CD4-positive, alpha-beta T cell (primary cell): ENCODE measurements at regions not wholly inside any gene's neighbourhood (a gene's known extent, or its start where the extent isn't known, plus 50 kb on each side); places are given as distances from the start of the nearest gene placed in this dataset.

ENCODE experiments used
- ATAC-seq: fragments of 200-7000 bp; cut with Tn5 transposase; one replicate; pipeline ENCODE4 v1.10.0; 2022; ENCODE audit warnings: mild to moderate bottlenecking; ENCODE audit not compliant: poor library complexity
- CTCF ChIA-PET: fragments of 350-600 bp; sonication (Branson Sonifier 250); formaldehyde crosslinking; loops from one replicate; lab custom pipeline; 2021; ENCODE audit warnings: antibody characterized with exemption, inconsistent platforms; lab: Charles Lee
- POLR2A ChIA-PET: fragments of 350-600 bp; sonication (Branson Sonifier 250); formaldehyde crosslinking; loops from one replicate; lab custom pipeline; 2021; ENCODE audit warnings: antibody characterized with exemption, inconsistent platforms; lab: Charles Lee
- DNase-seq, 14 experiments: peaks; one replicate each; pipeline ENCODE4 v3.0.0-alpha.2; 2013 to 2020; ENCODE audit warnings: mixed read lengths in 2 of 14
- H3K27ac ChIP-seq, 2 donors: one replicate each; pipeline versions ENCODE4 v1.5.1 to v1.7.0; 2013; ENCODE audit warnings: low read length in 2 of 2, low read depth in 1 of 2, mild to moderate bottlenecking in 1 of 2
- H3K27me3 ChIP-seq, 2 experiments: 1 replicate in 1 of 2; 2 replicates in 1 of 2; pipeline versions ENCODE4 v1.6.1 to v1.7.0; 2013; ENCODE audit warnings: low read length in 2 of 2, control low read depth in 1 of 2, mild to moderate bottlenecking in 1 of 2, moderate library complexity in 1 of 2; ENCODE audit not compliant: insufficient read depth in 2 of 2, control insufficient read depth in 1 of 2
- H3K36me3 ChIP-seq: one replicate; pipeline ENCODE4 v1.6.1; 2013; ENCODE audit warnings: low read length, control low read depth; ENCODE audit not compliant: insufficient read depth
- H3K4me1 ChIP-seq: one replicate; pipeline ENCODE4 v1.6.1; 2013; ENCODE audit warnings: low read length, control low read depth; ENCODE audit not compliant: insufficient read depth
- H3K4me3 ChIP-seq: one replicate; pipeline ENCODE4 v1.5.1; 2013; ENCODE audit warnings: mild to moderate bottlenecking, low read length, moderate library complexity
- H3K9me3 ChIP-seq, 2 experiments: 1 replicate in 1 of 2; 2 replicates in 1 of 2; pipeline versions ENCODE4 v1.6.1 to v1.7.0; 2013; ENCODE audit warnings: low read length in 2 of 2, mild to moderate bottlenecking in 2 of 2, control low read depth in 1 of 2, moderate library complexity in 1 of 2; ENCODE audit not compliant: control insufficient read depth in 1 of 2, insufficient read depth in 1 of 2
- H3K27ac Mint-ChIP-seq: one replicate; pipeline ENCODE4 v1.8.0; 2020; ENCODE audit warnings: mixed read lengths
- H3K27me3 Mint-ChIP-seq: one replicate; pipeline ENCODE4 v1.8.0; 2021; ENCODE audit warnings: mixed read lengths
- H3K36me3 Mint-ChIP-seq: one replicate; pipeline ENCODE4 v1.8.0; 2021; ENCODE audit warnings: low read depth, mixed read lengths
- H3K4me1 Mint-ChIP-seq: one replicate; pipeline ENCODE4 v1.8.0; 2021; ENCODE audit warnings: low read depth, mixed read lengths
- H3K4me3 Mint-ChIP-seq: one replicate; pipeline ENCODE4 v1.8.0; 2020; ENCODE audit warnings: mild to moderate bottlenecking, mixed read lengths
- H3K9me3 Mint-ChIP-seq: one replicate; pipeline ENCODE4 v1.8.0; 2020; ENCODE audit warnings: mixed read lengths
- intact Hi-C, 2 experiments: fragments of 100-400 bp; cut with DNase I in 1 of 2; cut with micrococcal nuclease in 1 of 2; formaldehyde crosslinking; loops; one replicate each; pipeline versions ENCODE4 v1.15.1 to v1.9.0; 2023 to 2025; cut with DNase I, micrococcal nuclease
- TF ChIP-seq, protein P1 (sequence below): fragments of 200-600 bp; IDR thresholded peaks from one replicate; pipeline ENCODE4 v1.8.0; 2022; ENCODE audit warnings: antibody characterized with exemption, mild to moderate bottlenecking

DNA sequence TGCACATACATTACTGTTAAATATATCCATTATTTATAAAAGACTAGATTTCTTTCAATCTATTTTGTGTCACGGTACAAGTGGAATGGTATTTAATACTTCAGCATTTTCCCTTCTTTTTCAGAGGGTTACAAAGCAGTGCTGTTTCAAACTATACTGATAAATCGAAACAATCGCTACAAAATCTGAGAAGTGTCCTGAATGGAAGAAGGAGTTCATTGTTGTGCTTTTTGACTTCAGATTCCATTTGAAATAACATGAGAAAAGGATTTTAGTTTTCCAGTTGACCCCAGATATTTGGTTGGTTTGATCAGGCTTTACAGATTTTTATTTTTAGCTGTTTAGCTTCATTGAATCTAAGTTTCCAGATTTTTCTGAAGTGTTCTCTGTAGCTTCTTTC is 292.1 kb upstream of the ANKRD50 start:
- Mint-ChIP-seq H3K9me3 (peaks cover 2% of the 10 kb centered on the region), H3K27ac (no peak overlapping the region), H3K4me1 (no peaks in the 10 kb centered on the region), H3K4me3 (no peak overlapping the region), H3K36me3 (no peaks in the 10 kb centered on the region), H3K27me3 (no peaks in the 10 kb centered on the region)
- Histone ChIP-seq H3K4me1 (no peaks in the 10 kb centered on the region), H3K4me3 (no peak overlapping the region), H3K27me3 (no peaks in the 10 kb centered on the region), H3K27ac (no peak overlapping the region), H3K9me3 (peaks cover 0 to 3% of the 10 kb centered on the region in 2 experiments), H3K36me3 (no peaks in the 10 kb centered on the region)
- ATAC-seq (no peak), DNase-seq (no peak)
- TF ChIP-seq, protein P1, sequence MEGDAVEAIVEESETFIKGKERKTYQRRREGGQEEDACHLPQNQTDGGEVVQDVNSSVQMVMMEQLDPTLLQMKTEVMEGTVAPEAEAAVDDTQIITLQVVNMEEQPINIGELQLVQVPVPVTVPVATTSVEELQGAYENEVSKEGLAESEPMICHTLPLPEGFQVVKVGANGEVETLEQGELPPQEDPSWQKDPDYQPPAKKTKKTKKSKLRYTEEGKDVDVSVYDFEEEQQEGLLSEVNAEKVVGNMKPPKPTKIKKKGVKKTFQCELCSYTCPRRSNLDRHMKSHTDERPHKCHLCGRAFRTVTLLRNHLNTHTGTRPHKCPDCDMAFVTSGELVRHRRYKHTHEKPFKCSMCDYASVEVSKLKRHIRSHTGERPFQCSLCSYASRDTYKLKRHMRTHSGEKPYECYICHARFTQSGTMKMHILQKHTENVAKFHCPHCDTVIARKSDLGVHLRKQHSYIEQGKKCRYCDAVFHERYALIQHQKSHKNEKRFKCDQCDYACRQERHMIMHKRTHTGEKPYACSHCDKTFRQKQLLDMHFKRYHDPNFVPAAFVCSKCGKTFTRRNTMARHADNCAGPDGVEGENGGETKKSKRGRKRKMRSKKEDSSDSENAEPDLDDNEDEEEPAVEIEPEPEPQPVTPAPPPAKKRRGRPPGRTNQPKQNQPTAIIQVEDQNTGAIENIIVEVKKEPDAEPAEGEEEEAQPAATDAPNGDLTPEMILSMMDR: no peak
- intact Hi-C loops: no loop called here
- ChIA-PET CTCF (no interaction called here), POLR2A (no interaction called here)

DNA sequence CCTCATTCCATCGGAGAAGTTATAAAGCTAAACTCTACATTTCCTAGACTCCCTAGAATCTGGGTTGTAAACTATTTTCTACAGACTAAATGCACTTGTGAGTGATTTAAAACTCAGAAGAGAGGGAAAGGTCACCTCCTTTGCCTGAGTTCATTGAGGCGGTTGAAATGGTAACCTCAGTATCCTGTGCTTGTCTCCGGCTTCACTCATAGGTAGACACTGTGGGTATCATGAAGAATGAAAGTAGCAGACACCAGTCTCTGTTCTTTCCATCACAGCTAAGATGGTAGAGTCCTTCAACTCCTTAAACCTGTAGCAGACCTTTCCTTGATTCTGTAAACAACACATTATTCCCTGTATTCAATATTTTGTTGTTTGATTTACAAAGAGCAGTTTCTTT is 291.3 kb upstream of the ANKRD50 start:
- intact Hi-C loops: no loop called here
- ChIA-PET POLR2A (no interaction called here), CTCF (no interaction called here)
- no peak overlapping the region for H3K27ac ChIP-seq
- Mint-ChIP-seq H3K27ac (no peak overlapping the region), H3K4me3 (no peak overlapping the region), H3K9me3 (peaks cover 2% of the 10 kb centered on the region), H3K27me3 (no peaks in the 10 kb centered on the region), H3K36me3 (no peaks in the 10 kb centered on the region), H3K4me1 (no peaks in the 10 kb centered on the region)
- H3K9me3 ChIP-seq: peaks cover 0 to 3% of the 10 kb centered on the region in 2 experiments
- no peaks in the 10 kb centered on the region for H3K36me3 ChIP-seq
- H3K4me1 ChIP-seq: no peaks in the 10 kb centered on the region
- no peak for DNase-seq
- no peak overlapping the region for H3K4me3 ChIP-seq
- TF ChIP-seq, protein P1: no peak
- H3K27me3 ChIP-seq: no peaks in the 10 kb centered on the region
- no peak for ATAC-seq

DNA sequence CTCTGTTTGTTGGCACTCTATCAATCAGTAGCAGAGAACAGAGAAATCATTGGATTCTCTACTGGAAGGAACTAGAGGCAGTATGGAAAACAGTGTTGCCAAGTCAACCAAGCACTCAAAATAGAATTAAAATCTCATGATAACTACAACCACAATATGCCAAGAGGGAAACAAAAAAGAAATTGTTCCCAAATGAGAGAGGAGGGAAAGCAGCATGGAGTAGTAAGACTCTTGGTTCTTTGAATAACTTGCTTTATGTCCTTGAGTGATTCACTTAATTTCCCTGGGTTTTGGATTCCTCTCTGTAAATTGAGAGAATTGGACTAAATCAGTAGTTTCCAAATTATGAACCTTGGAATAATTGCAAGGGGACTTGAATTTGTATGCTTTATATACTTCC is 285.5 kb upstream of the ANKRD50 start:
- Histone ChIP-seq H3K36me3 (no peaks in the 10 kb centered on the region), H3K4me3 (no peak overlapping the region), H3K4me1 (no peaks in the 10 kb centered on the region), H3K27me3 (no peaks in the 10 kb centered on the region), H3K27ac (no peak overlapping the region), H3K9me3 (peaks cover 0 to 8% of the 10 kb centered on the region in 2 experiments)
- Mint-ChIP-seq H3K4me1 (no peaks in the 10 kb centered on the region), H3K27ac (no peak overlapping the region), H3K9me3 (peaks cover 3% of the 10 kb centered on the region), H3K36me3 (no peaks in the 10 kb centered on the region), H3K27me3 (no peaks in the 10 kb centered on the region), H3K4me3 (no peak overlapping the region)
- intact Hi-C loops: no loop called here
- CTCF ChIA-PET: no interaction called here
- TF ChIP-seq, protein P1: no peak
- no peak for ATAC-seq
- DNase-seq: no peak
- POLR2A ChIA-PET: no interaction called here
